ENCODE measurements at regions not wholly inside any gene's neighbourhood (a gene's known extent, or its start where the extent isn't known, plus 50 kb on each side); places are given as distances from the start of the nearest gene placed in this dataset.

GRCh38 chr12:24582954-24583601 is 365.8 kb downstream of the BCAT1 start:
- Histone ChIP-seq H3K36me3 (replicated peaks in 1 of 2; ENCODE audit: control insufficient read depth in 1 of 2, insufficient read depth in 2 of 2, low read length in 2 of 2) (no peaks in the 10 kb centered on the region), H3K9me3 (ENCODE audit: low read length) (no peaks in the 10 kb centered on the region), H3K9ac (ENCODE audit: insufficient read depth, low read depth, low read length) (no peak overlapping the region), H3K4me3 (replicated peaks in 1 of 3; ENCODE audit: insufficient read depth in 1 of 3, low read depth in 2 of 3, low read length in 3 of 3) (no peak overlapping the region), H3K79me2 (ENCODE audit: insufficient read depth, low read length) (no peaks in the 10 kb centered on the region), H3K4me2 (ENCODE audit: low read depth, low read length) (no peak overlapping the region), H3K27me3 (ENCODE audit: control insufficient read depth in 1 of 2, insufficient read depth in 2 of 2, low read length in 2 of 2) (no peaks in the 10 kb centered on the region), H3K4me1 (ENCODE audit: insufficient read depth, low read length) (no peaks in the 10 kb centered on the region), H2AFZ (ENCODE audit: low read length) (no peak overlapping the region), H4K20me1 (ENCODE audit: insufficient read depth, low read length) (no peaks in the 10 kb centered on the region), H3K27ac (ENCODE audit: extremely low read length, insufficient read depth, low read length) (no peak overlapping the region)
- BruUV-seq (replicated peaks) = no TSS peak
- intact Hi-C loops (cut with micrococcal nuclease; ENCODE audit: unreplicated experiment) (no loop called here), in situ Hi-C loops (cut with HindIII; ENCODE audit: extremely low pct_ligation_motif_present, low pct_unique_long_range_greater_than_20kb) (no loop called here)
- WGBS (ENCODE audit: low lambda C conversion rate) = 74% methylated on average over 17 of the region's 18 CpGs
- ATAC-seq (no peak), FAIRE-seq (no peak), DNase-seq (ENCODE audit: low spot score) (no peak)
- ChIA-PET POLR2A (no interaction called here), CTCF (ENCODE audit: low intra/inter-chr PET ratio, low total read pairs) (no interaction called here)
- no peak for TF ChIP-seq NFYC (CRISPR knock-in tag; IDR thresholded peaks at IDR 0.05)
- TF ChIP-seq MYC (CRISPR knock-in tag; IDR thresholded peaks at IDR 0.05; ENCODE audit: borderline replicate concordance) = no peak
- no peak for TF ChIP-seq PHF20 (CRISPR knock-in tag; IDR thresholded peaks at IDR 0.05)
- no peak for TF ChIP-seq NFATC3 (CRISPR knock-in tag; IDR thresholded peaks at IDR 0.05)
- no peak for TF ChIP-seq EED (CRISPR knock-in tag; IDR thresholded peaks at IDR 0.05)
- no peak for TF ChIP-seq ZNF710 (CRISPR knock-in tag; IDR thresholded peaks at IDR 0.05; ENCODE audit: borderline replicate concordance)
- TF ChIP-seq, protein P1, sequence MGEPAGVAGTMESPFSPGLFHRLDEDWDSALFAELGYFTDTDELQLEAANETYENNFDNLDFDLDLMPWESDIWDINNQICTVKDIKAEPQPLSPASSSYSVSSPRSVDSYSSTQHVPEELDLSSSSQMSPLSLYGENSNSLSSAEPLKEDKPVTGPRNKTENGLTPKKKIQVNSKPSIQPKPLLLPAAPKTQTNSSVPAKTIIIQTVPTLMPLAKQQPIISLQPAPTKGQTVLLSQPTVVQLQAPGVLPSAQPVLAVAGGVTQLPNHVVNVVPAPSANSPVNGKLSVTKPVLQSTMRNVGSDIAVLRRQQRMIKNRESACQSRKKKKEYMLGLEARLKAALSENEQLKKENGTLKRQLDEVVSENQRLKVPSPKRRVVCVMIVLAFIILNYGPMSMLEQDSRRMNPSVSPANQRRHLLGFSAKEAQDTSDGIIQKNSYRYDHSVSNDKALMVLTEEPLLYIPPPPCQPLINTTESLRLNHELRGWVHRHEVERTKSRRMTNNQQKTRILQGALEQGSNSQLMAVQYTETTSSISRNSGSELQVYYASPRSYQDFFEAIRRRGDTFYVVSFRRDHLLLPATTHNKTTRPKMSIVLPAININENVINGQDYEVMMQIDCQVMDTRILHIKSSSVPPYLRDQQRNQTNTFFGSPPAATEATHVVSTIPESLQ (CRISPR knock-in tag; conservative IDR thresholded peaks at IDR 0.05) = no peak

Measured in HepG2 (cell line).